Stimulated activated CD4-positive, alpha-beta T cell treated with anti-CD3 and anti-CD28 coated beads, TNF-alpha, amount 100 ng/mL, for 4 hours (primary cell): ENCODE measurements at regions not wholly inside any gene's neighbourhood (a gene's known extent, or its start where the extent isn't known, plus 50 kb on each side); places are given as distances from the start of the nearest gene placed in this dataset.
A peak's percentile ranks its signal among the peaks of the same experiment; 100 is the strongest.

Experiments used
- DNase-seq, 3 experiments: peaks; one replicate each; pipeline ENCODE4 v3.0.0-alpha.2; 2020; ENCODE audit warnings: low read depth in 3 of 3

GRCh38 chr12:25058012-25058411 is 109.1 kb upstream of the BCAT1 start:
- DNase-seq = no peak

DNA sequence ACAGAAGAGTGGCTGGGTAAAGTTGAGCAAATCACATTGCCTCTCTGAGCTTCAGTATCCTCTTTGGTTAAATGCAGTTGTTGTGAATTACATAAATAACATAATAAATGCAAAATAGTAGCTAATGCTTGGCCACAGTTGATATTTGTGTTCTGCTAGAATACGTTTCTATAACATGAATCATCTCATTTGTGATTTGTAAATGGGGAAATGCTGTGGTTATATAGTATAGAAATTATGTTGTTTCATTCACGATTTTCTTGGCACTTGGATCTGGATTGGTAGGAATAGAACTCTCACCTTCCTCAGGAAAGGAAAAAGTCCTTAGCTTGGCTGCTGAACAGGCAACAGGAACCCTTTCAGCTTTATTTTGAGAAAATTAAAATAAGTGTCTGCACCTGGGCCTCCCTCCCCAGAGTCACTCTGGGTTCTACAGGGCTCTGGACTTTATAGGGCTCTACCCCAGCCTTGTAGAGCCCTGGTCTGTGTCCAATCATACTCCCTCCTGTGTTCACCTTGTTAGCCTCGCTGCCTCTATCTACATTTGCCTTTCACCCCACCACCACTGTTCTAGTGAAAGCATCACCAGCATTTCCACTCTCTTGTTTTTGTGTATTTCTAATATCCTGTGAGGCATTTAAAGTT is 107.7 kb upstream of the BCAT1 start:
- DNase-seq = no peak

- DNase-seq = no peak
Observed at GRCh38 chr12:25056011-25056410, 107.1 kb upstream of the BCAT1 start.

DNA sequence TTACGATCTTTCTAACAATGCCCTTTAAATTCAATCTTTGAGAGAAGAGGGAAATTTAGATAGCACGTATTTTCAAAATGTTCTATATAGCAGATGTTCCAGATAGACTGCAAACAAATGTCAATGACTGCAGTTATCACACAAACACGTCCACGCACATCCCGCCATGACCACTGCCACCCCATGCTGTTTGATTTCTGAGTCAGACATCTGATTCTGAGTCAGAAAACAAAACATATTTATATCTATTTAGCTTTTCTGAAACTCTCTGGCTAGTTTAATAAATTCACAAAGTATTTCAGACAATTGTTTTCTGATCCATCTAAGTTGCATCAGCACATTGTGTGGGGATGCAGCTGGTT is 105.9 kb upstream of the BCAT1 start:
- DNase-seq = peak in 2 of 3 experiments; percentile 18 to 23

- no peak for DNase-seq
Observed at GRCh38 chr12:25054076-25054782, 105.3 kb upstream of the BCAT1 start.

- DNase-seq = no peak
Observed at GRCh38 chr12:25052914-25053211, 104.0 kb upstream of the BCAT1 start.

DNA sequence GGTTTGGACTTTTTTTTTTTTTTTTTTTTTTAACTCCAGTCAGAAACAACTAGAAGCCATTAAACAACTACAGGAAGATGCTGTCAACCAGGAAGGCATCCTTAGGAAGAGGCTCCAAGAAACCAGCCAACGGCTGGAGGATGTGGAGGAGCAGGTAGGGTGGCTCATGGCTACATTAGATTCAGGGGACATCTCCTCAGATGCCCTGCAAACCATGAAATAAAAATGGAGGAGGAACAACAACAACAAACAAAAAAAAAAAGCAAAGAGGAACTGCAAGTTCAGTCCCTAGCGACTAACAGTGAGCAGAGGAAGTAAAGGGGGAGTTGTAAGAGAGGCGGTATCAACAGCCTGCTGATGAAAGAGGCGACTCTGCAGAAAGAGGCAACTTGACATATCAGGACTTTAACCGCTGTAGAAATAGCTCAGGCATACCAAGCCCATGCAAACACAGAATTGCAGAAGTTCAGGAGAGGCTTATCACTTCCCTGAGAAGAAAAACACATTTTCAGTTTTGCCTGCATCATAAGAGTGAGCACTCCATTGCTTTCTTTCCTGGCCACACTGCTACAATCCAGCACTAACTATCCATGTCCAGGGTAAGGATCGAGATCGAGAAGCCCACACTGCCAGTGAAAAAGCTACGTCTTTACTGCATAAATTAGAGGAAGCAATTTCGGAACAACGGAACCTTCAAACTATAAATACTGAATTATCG is 103.5 kb upstream of the BCAT1 start:
- peak in 2 of 3 experiments; percentile 9 to 17 for DNase-seq

DNA sequence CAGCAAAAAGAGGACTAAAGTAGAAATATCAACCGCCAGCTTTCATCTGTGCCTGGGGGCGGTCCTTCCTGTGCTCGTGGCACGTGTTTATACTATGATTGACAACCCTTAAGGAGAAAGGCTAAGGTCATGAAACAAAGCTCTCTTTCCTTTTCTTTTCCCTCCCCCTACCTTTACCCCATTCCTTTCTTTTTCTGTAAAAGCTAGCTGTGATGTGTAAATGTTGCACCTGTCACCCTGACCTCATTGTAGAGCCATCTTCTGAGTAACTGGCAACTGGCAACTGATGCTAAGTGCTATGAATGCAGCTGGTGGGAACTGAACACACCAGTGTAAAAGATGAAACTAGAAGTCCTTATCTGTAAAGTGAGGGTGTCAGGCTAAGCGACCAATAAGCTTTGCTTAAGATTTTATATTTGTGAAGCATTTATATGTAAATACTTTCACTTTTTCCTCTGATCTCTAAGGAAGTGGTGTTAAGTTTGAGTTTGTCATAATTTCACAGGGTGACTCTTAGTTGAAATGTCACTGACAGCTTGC is 102.8 kb upstream of the BCAT1 start:
- peak in 2 of 3 experiments; percentile 10 to 15 for DNase-seq

DNA sequence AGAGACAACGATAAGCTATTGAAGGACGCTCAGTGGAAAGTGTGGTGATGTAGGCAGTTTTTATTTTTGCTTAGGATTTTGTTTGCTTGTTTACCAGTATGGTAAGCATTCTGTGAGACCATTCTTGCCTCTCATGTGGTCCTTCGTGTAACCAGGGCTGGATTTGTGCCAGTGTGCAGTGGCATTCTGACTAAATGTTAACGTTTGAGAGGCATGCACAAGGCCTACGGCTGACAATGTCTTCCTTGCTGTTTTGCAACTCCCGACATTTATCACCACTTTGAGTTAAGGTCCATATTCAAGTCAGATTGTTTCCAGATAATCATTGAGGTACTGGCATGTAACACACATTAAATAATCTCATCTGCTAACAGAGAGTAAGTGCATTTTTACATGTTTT is 102.3 kb upstream of the BCAT1 start:
- no peak for DNase-seq

- no peak for DNase-seq
Observed at GRCh38 chr12:25045869-25046268, 97.0 kb upstream of the BCAT1 start.

DNA sequence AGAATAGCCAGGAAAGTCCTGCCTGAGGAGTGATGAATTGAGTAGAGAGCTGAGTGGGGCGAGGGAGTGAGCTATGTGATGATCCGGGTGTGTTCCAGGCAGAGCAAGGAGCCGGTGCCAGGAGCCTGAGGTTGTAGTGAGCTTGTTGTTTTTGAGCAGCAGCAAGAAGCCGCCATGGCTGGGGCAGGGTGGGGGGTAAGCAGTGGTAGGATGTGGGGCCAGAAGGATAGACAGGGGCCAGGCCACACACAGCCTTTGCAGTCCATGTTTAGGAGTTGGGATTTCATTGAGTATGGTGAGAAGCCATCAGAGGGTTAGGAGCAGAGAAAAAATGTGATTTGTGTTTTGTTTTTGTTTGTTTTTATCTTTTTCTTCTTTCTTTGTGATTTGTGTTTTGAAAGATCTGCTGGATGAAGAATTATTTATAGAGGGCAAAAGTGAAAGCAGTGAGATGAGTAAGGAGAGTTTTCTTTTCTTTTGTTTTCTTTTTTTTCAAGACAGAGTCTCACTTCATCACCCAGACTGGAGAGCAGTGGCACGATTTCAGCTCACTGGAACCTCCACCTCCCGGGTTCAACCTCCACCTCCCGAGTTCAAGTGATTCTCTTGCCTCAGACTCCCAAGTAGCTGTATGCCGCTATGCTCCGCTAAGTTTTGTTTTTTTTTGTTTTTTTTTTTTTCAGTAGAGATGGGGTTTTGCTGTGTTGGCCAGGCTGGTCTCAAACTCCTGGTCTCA is 92.3 kb upstream of the BCAT1 start:
- DNase-seq = no peak

GRCh38 chr12:25040593-25040992 is 91.7 kb upstream of the BCAT1 start:
- DNase-seq = no peak

- DNase-seq = no peak
Observed at GRCh38 chr12:25034676-25035075, 85.8 kb upstream of the BCAT1 start.

GRCh38 chr12:25025951-25026490 is 77.1 kb upstream of the BCAT1 start:
- DNase-seq = no peak

- DNase-seq = no peak
Observed at GRCh38 chr12:25025260-25025659, 76.4 kb upstream of the BCAT1 start.

DNA sequence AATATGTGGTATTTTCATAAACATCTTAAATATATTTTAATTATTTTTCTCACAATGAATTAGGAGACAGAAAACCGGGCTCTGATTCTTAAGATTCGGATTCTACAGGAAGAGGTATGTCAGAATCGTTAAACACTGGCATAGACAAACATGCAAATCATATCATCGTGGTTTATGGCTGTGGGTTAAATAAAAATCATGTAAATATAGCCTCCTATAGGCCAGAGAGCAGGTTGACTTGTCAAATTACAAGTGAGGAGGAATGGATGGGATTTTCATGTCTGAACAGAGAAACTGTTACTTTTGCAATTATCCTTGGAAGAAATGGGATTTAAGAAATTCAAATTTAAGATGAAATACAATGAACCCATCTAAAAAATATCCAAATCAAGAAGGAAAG is 74.9 kb upstream of the BCAT1 start:
- no peak for DNase-seq

DNA sequence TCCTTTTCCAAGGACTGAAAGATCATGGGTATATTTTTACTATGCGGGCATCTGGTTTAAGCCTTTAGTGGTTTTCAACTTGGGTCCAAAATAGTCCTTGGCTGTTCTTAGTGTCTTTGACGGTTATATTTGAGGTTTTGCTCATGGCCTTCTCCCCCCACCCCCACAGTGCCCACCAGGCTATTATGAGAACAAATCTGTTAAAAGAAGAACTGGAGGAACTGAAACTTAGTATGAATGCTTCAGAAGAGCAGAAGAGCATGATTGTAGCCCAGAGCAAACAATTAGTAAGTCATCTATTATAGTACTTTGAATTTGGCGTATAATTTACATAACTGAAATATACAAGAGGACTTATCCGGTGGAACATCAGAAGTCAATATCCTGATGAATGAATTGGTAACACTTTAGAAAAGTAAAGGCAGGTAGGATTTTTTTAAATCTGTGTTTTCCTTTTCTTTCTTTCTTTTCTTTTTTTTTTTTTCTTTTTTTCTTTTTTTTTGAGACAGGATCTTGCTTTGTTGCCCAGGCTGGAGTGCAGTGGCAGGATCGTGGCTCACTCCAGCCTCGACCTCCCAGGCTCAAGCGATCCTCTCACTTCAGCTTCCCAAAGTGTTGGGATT is 71.8 kb upstream of the BCAT1 start:
- no peak for DNase-seq

DNA sequence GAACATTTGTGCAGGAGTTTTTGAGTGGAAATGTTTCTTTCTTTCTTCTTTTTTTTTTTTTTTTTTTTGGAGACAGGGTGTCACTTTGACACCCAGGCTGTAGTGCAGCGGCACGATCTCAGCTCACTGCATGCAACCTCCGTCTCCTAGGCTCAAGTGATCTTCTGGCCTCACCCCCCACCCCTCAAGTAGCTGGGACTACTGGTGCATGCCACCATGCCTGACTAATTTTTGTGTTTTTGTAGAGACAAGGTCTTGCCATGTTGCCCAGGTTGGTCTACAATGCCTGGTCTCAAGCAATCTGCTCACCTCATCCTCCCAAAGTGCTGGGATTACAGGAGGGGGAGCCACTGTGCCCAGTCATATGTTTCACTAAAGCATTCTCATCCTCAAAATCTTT is 69.2 kb upstream of the BCAT1 start:
- no peak for DNase-seq

- DNase-seq = no peak
Observed at GRCh38 chr12:25017336-25017735, 68.4 kb upstream of the BCAT1 start.

GRCh38 chr12:25014961-25015360 is 66.1 kb upstream of the BCAT1 start:
- no peak for DNase-seq

GRCh38 chr12:25013061-25013460 is 64.2 kb upstream of the BCAT1 start:
- DNase-seq = no peak
